ENCODE measurements at regions not wholly inside any gene's neighbourhood (a gene's known extent, or its start where the extent isn't known, plus 50 kb on each side); places are given as distances from the start of the nearest gene placed in this dataset.

DNA sequence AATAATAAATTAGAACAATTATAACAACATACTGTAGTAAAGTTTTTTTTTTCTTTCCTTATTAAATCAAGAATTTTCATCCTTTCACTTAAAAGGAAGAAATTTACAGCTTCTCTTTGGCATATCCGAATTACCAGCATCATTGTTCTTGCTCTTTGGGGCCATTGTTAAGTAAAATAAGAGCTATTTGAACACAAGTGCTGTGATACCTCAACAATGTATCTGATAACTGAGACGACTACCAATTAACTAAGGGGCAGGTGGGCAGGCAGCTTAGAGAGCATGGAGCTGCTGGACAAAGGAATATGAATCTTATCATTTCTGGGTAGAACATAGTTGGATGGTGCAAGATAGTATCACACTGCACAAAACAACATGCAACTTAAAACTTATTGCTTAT, 719.9 kb upstream of the TMPRSS15 start:
- TF ChIP-seq, protein P1, sequence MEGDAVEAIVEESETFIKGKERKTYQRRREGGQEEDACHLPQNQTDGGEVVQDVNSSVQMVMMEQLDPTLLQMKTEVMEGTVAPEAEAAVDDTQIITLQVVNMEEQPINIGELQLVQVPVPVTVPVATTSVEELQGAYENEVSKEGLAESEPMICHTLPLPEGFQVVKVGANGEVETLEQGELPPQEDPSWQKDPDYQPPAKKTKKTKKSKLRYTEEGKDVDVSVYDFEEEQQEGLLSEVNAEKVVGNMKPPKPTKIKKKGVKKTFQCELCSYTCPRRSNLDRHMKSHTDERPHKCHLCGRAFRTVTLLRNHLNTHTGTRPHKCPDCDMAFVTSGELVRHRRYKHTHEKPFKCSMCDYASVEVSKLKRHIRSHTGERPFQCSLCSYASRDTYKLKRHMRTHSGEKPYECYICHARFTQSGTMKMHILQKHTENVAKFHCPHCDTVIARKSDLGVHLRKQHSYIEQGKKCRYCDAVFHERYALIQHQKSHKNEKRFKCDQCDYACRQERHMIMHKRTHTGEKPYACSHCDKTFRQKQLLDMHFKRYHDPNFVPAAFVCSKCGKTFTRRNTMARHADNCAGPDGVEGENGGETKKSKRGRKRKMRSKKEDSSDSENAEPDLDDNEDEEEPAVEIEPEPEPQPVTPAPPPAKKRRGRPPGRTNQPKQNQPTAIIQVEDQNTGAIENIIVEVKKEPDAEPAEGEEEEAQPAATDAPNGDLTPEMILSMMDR (conservative IDR thresholded peaks at IDR 0.05; ENCODE audit: low read length): no peak
- TF ChIP-seq EZH2phosphoT487 (IDR thresholded peaks at IDR 0.05; ENCODE audit: borderline replicate concordance, low read depth, low read length): no peak

Data from OCI-LY7 (cell line).